ENCODE measurements at regions not wholly inside any gene's neighbourhood (a gene's known extent, or its start where the extent isn't known, plus 50 kb on each side); places are given as distances from the start of the nearest gene placed in this dataset.

DNA sequence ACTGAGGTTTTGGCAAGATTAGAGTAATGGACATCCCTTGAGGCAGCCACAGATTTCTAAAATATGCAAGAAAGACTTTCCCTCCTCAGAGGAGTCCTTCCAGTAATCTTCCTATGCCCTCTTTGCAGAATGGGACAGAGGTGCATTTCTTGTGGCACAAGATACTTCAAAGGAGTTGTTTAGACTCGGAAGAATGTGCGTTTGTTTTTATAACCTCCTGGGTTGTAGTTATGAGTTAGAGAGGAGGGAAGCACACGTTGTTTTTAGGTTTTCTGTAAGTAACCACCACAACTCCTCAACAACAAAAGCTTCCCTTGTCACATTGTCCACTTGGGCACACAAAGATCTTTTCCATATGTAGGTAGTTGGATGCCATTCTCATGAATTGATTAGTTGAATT lies 78.1 kb upstream of the GLI3 start:
- H3K9ac ChIP-seq (ENCODE audit: low read depth, low read length) = no peak overlapping the region
- H2AFZ ChIP-seq (ENCODE audit: low read depth, low read length) = no peak overlapping the region
- H4K20me1 ChIP-seq (ENCODE audit: insufficient read depth, low read length) = no peaks in the 10 kb centered on the region
- H3K79me2 ChIP-seq (ENCODE audit: insufficient read depth, low read length) = no peaks in the 10 kb centered on the region
- H3K4me1 ChIP-seq (ENCODE audit: insufficient read depth, low read length) = no peaks in the 10 kb centered on the region
- TF ChIP-seq EZH2 (IDR thresholded peaks at IDR 0.05; ENCODE audit: borderline replicate concordance, low read depth, low read length, severe bottlenecking) = no peak
- TF ChIP-seq, protein P1, sequence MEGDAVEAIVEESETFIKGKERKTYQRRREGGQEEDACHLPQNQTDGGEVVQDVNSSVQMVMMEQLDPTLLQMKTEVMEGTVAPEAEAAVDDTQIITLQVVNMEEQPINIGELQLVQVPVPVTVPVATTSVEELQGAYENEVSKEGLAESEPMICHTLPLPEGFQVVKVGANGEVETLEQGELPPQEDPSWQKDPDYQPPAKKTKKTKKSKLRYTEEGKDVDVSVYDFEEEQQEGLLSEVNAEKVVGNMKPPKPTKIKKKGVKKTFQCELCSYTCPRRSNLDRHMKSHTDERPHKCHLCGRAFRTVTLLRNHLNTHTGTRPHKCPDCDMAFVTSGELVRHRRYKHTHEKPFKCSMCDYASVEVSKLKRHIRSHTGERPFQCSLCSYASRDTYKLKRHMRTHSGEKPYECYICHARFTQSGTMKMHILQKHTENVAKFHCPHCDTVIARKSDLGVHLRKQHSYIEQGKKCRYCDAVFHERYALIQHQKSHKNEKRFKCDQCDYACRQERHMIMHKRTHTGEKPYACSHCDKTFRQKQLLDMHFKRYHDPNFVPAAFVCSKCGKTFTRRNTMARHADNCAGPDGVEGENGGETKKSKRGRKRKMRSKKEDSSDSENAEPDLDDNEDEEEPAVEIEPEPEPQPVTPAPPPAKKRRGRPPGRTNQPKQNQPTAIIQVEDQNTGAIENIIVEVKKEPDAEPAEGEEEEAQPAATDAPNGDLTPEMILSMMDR (IDR thresholded peaks at IDR 0.05; ENCODE audit: borderline replicate concordance, extremely low read depth, low read length, poor library complexity, severe bottlenecking) = no peak
- no peak overlapping the region for H3K27ac ChIP-seq (ENCODE audit: low read length)
- no peak overlapping the region for H3K4me2 ChIP-seq (ENCODE audit: insufficient read depth, low read length)
- H3K27me3 ChIP-seq (ENCODE audit: insufficient read depth, low read length, poor library complexity) = peaks cover 5% of the 10 kb centered on the region
- H3K4me3 ChIP-seq (ENCODE audit: low read depth in 1 of 2, low read length in 2 of 2) = no peak overlapping the region
- no peaks in the 10 kb centered on the region for H3K9me3 ChIP-seq (ENCODE audit: insufficient read depth, low read length, severe bottlenecking)
- DNase-seq (no peak), ATAC-seq (ENCODE audit: insufficient read depth, low read depth) (no peak)
- no peaks in the 10 kb centered on the region for H3K36me3 ChIP-seq (ENCODE audit: insufficient read depth, low read length)

DNA sequence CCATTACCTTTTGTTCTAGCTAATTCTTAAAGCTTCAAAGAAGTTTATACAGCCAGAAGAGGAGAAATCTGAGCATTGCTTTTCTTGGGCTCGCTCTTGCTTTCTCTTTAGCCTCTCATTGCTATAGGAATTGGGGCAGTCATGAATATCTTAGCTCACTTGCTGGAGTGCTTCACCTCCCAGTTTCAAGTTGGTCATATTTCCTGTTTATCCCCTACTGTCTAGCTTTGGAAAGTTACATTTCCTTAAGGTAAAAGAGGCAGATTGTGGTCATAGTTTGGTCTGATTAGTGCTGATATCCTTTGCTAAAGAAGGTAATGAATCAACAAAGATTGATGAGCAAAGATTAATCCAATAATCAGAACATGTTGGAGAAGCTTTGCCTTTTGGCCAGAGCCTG lies 77.7 kb upstream of the GLI3 start:
- Histone ChIP-seq H3K79me2 (ENCODE audit: insufficient read depth, low read length) (no peaks in the 10 kb centered on the region), H3K27me3 (ENCODE audit: insufficient read depth, low read length, poor library complexity) (peaks cover 5% of the 10 kb centered on the region), H3K36me3 (ENCODE audit: insufficient read depth, low read length) (no peaks in the 10 kb centered on the region), H3K4me1 (ENCODE audit: insufficient read depth, low read length) (no peaks in the 10 kb centered on the region), H4K20me1 (ENCODE audit: insufficient read depth, low read length) (no peaks in the 10 kb centered on the region), H2AFZ (ENCODE audit: low read depth, low read length) (no peak overlapping the region), H3K27ac (ENCODE audit: low read length) (no peak overlapping the region), H3K9me3 (ENCODE audit: insufficient read depth, low read length, severe bottlenecking) (no peaks in the 10 kb centered on the region), H3K9ac (ENCODE audit: low read depth, low read length) (no peak overlapping the region), H3K4me3 (ENCODE audit: low read depth in 1 of 2, low read length in 2 of 2) (no peak overlapping the region), H3K4me2 (ENCODE audit: insufficient read depth, low read length) (no peak overlapping the region)
- no peak for TF ChIP-seq EZH2 (IDR thresholded peaks at IDR 0.05; ENCODE audit: borderline replicate concordance, low read depth, low read length, severe bottlenecking)
- TF ChIP-seq, protein P1 (IDR thresholded peaks at IDR 0.05; ENCODE audit: borderline replicate concordance, extremely low read depth, low read length, poor library complexity, severe bottlenecking) = no peak
- no peak for DNase-seq
- no peak for ATAC-seq (ENCODE audit: insufficient read depth, low read depth)

DNA sequence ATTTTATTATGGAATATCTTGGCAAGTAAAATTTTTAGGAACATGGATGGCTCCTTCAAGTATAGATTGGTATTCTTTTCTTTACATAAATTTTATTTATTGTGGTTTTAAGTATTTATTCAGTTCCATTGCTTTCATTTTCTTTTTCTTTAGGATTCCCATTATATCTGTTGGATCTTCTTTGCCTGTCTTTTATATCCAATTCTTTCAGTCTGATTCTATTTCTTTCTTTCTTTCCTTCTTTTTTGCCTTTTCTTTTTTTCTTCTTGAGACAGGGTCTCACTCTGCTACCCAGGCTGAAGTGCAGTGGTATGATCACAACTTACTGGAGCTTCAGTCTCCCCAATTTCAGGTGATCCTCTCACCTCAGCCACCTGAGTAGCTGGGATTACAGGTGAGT lies 74.2 kb upstream of the GLI3 start:
- no peak for TF ChIP-seq EZH2 (IDR thresholded peaks at IDR 0.05; ENCODE audit: borderline replicate concordance, low read depth, low read length, severe bottlenecking)
- TF ChIP-seq, protein P1 (IDR thresholded peaks at IDR 0.05; ENCODE audit: borderline replicate concordance, extremely low read depth, low read length, poor library complexity, severe bottlenecking) = no peak
- Histone ChIP-seq H3K4me2 (ENCODE audit: insufficient read depth, low read length) (no peak overlapping the region), H3K27me3 (ENCODE audit: insufficient read depth, low read length, poor library complexity) (peaks cover 5% of the 10 kb centered on the region), H3K4me1 (ENCODE audit: insufficient read depth, low read length) (no peaks in the 10 kb centered on the region), H2AFZ (ENCODE audit: low read depth, low read length) (no peak overlapping the region), H4K20me1 (ENCODE audit: insufficient read depth, low read length) (no peaks in the 10 kb centered on the region), H3K79me2 (ENCODE audit: insufficient read depth, low read length) (no peaks in the 10 kb centered on the region), H3K9ac (ENCODE audit: low read depth, low read length) (no peak overlapping the region), H3K9me3 (ENCODE audit: insufficient read depth, low read length, severe bottlenecking) (no peaks in the 10 kb centered on the region), H3K27ac (ENCODE audit: low read length) (no peak overlapping the region), H3K4me3 (ENCODE audit: low read depth in 1 of 2, low read length in 2 of 2) (no peak overlapping the region), H3K36me3 (ENCODE audit: insufficient read depth, low read length) (no peaks in the 10 kb centered on the region)
- DNase-seq (no peak), ATAC-seq (ENCODE audit: insufficient read depth, low read depth) (no peak)

DNA sequence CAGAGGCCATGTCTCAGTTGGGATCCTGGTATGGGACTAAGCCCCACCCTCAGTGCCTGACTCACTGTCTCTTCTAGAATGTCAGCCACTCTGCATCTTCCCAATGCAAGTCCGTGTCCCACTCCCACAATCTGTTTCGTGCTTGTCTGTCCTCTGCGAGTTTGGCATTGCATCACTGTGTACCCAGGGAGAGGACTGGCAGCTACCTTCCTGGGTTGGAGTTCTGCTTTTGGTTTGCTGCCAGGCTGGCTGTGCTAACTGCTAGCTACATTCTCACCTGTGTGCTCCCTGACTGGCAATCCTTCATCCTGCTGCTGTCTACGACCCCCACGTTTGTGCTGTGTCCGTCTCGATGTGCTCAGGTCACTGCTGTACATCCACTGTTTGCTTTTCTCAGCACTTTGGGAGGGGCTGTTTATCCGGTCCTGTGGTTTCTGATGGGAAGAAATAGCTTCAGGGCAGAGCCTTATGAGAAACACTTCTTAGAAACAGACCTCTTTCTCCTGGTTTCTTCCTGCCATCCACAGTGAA lies 56.0 kb upstream of the GLI3 start:
- Histone ChIP-seq H3K4me1 (ENCODE audit: insufficient read depth, low read length) (no peaks in the 10 kb centered on the region), H3K36me3 (ENCODE audit: insufficient read depth, low read length) (no peaks in the 10 kb centered on the region), H3K27me3 (ENCODE audit: insufficient read depth, low read length, poor library complexity) (peaks cover 6% of the 10 kb centered on the region), H3K79me2 (ENCODE audit: insufficient read depth, low read length) (no peaks in the 10 kb centered on the region), H2AFZ (ENCODE audit: low read depth, low read length) (no peak overlapping the region), H4K20me1 (ENCODE audit: insufficient read depth, low read length) (no peaks in the 10 kb centered on the region), H3K4me2 (ENCODE audit: insufficient read depth, low read length) (no peak overlapping the region), H3K27ac (ENCODE audit: low read length) (no peak overlapping the region), H3K4me3 (ENCODE audit: low read depth in 1 of 2, low read length in 2 of 2) (no peak overlapping the region), H3K9ac (ENCODE audit: low read depth, low read length) (no peak overlapping the region), H3K9me3 (ENCODE audit: insufficient read depth, low read length, severe bottlenecking) (no peaks in the 10 kb centered on the region)
- no peak for ATAC-seq (ENCODE audit: insufficient read depth, low read depth)
- no peak for DNase-seq
- no peak for TF ChIP-seq EZH2 (IDR thresholded peaks at IDR 0.05; ENCODE audit: borderline replicate concordance, low read depth, low read length, severe bottlenecking)
- TF ChIP-seq, protein P1 (IDR thresholded peaks at IDR 0.05; ENCODE audit: borderline replicate concordance, extremely low read depth, low read length, poor library complexity, severe bottlenecking) = no peak

Data from DND-41 (cell line).